Amniotic epithelial cell (primary cell): ENCODE measurements at regions not wholly inside any gene's neighbourhood (a gene's known extent, or its start where the extent isn't known, plus 50 kb on each side); places are given as distances from the start of the nearest gene placed in this dataset.

Experiments used
- DNase-seq: peaks from one replicate; pipeline ENCODE4 v3.0.0-alpha.2; 2010; ENCODE audit warnings: low read depth

- peak; percentile 63 for DNase-seq
These were observed 228.0 kb downstream of the ETAA1 start for GRCh38 chr2:67625178-67625577.

- peak; percentile 89 for DNase-seq
These were observed 228.8 kb downstream of the ETAA1 start for GRCh38 chr2:67625690-67626475.

- peak; percentile 91 for DNase-seq
These were observed 229.5 kb downstream of the ETAA1 start for GRCh38 chr2:67626656-67627055.

GRCh38 chr2:67627456-67628207 is 230.5 kb downstream of the ETAA1 start:
- DNase-seq: peak; percentile 26

GRCh38 chr2:67628892-67629291 is 231.8 kb downstream of the ETAA1 start:
- no peak for DNase-seq

GRCh38 chr2:67631483-67631882 is 234.3 kb downstream of the ETAA1 start:
- DNase-seq: no peak

- peak; percentile 38 for DNase-seq
These were observed 236.2 kb downstream of the ETAA1 start for GRCh38 chr2:67633212-67633856.

- no peak for DNase-seq
These were observed 241.0 kb downstream of the ETAA1 start for GRCh38 chr2:67638146-67638545.

- no peak for DNase-seq
These were observed 244.3 kb downstream of the ETAA1 start for GRCh38 chr2:67641312-67642045.

GRCh38 chr2:67642046-67642382 is 244.9 kb downstream of the ETAA1 start:
- peak; percentile 46 for DNase-seq

- no peak for DNase-seq
These were observed 245.8 kb downstream of the ETAA1 start for GRCh38 chr2:67642961-67643360.

GRCh38 chr2:67645280-67646138 is 248.4 kb downstream of the ETAA1 start:
- DNase-seq: no peak

- no peak for DNase-seq
These were observed 249.7 kb downstream of the ETAA1 start for GRCh38 chr2:67646714-67647333.

GRCh38 chr2:67649331-67650261 is 252.5 kb downstream of the ETAA1 start:
- DNase-seq: peak; percentile 81

GRCh38 chr2:67650291-67651133 is 253.4 kb downstream of the ETAA1 start:
- peak; percentile 96 for DNase-seq

- DNase-seq: no peak
These were observed 254.4 kb downstream of the ETAA1 start for GRCh38 chr2:67651565-67651964.

GRCh38 chr2:67652679-67653078 is 255.5 kb downstream of the ETAA1 start:
- DNase-seq: no peak

- DNase-seq: no peak
These were observed 259.7 kb downstream of the ETAA1 start for GRCh38 chr2:67656875-67657274.

- no peak for DNase-seq
These were observed 261.7 kb downstream of the ETAA1 start for GRCh38 chr2:67658820-67659219.
